Glutamatergic neuron (in vitro differentiated cells): ENCODE measurements at regions not wholly inside any gene's neighbourhood (a gene's known extent, or its start where the extent isn't known, plus 50 kb on each side); places are given as distances from the start of the nearest gene placed in this dataset.
A peak's percentile ranks its signal among the peaks of the same experiment; 100 is the strongest.

Source experiments
- DNase-seq: peaks from one replicate; pipeline ENCODE4 v3.0.0; 2022
- H3K27ac Mint-ChIP-seq: one replicate; pipeline ENCODE4 v1.8.0; 2020; ENCODE audit warnings: mild to moderate bottlenecking, mixed read lengths, inconsistent platforms; ENCODE audit not compliant: unreplicated experiment
- H3K27me3 Mint-ChIP-seq: one replicate; pipeline ENCODE4 v1.8.0; 2020; ENCODE audit warnings: mild to moderate bottlenecking, moderate library complexity, mixed read lengths, inconsistent platforms; ENCODE audit not compliant: unreplicated experiment
- H3K36me3 Mint-ChIP-seq: one replicate; pipeline ENCODE4 v1.8.0; 2020; ENCODE audit warnings: mild to moderate bottlenecking, mixed read lengths, inconsistent platforms; ENCODE audit not compliant: unreplicated experiment
- H3K4me1 Mint-ChIP-seq: one replicate; pipeline ENCODE4 v1.8.0; 2020; ENCODE audit warnings: mild to moderate bottlenecking, low read depth, mixed read lengths, inconsistent platforms; ENCODE audit not compliant: unreplicated experiment
- H3K4me3 Mint-ChIP-seq: one replicate; pipeline ENCODE4 v1.8.0; 2020; ENCODE audit warnings: mild to moderate bottlenecking, mixed read lengths, inconsistent platforms; ENCODE audit not compliant: unreplicated experiment
- H3K9me3 Mint-ChIP-seq: one replicate; pipeline ENCODE4 v1.8.0; 2020; ENCODE audit warnings: mild to moderate bottlenecking, moderate library complexity, mixed read lengths, inconsistent platforms; ENCODE audit not compliant: unreplicated experiment
- TF ChIP-seq, protein P1 (sequence below): fragments of 200-600 bp; sonication (generic); IDR thresholded peaks from one replicate; pipeline ENCODE4 v1.5.0; 2021; ENCODE audit not compliant: partially characterized antibody, unreplicated experiment

DNA sequence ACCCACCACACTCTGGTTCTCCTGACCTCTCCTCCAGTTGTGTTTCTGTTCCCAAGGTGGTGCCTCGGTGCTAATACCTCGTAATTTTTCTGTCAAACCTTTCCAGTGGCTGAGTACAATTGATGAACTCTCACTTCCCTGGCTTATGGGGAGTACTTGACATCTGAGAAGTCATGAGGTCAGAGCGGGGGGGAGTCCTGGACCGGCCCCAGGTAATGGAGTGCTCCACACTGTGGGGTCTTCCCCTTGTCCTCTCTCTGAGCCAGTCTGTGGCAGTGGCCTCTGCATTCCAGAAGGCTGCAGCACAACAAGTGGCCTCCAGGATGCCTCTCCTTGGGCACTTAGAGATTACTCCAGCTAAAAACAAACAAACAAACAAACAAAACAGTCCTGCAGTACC lies 122.5 kb upstream of the TRIM2 start:
- Mint-ChIP-seq H3K9me3 (peaks cover 14% of the 10 kb centered on the region), H3K27ac (no peak overlapping the region), H3K27me3 (peaks cover 6% of the 10 kb centered on the region), H3K36me3 (no peaks in the 10 kb centered on the region), H3K4me1 (peaks cover 57% of the 10 kb centered on the region), H3K4me3 (no peak overlapping the region)
- TF ChIP-seq, protein P1, sequence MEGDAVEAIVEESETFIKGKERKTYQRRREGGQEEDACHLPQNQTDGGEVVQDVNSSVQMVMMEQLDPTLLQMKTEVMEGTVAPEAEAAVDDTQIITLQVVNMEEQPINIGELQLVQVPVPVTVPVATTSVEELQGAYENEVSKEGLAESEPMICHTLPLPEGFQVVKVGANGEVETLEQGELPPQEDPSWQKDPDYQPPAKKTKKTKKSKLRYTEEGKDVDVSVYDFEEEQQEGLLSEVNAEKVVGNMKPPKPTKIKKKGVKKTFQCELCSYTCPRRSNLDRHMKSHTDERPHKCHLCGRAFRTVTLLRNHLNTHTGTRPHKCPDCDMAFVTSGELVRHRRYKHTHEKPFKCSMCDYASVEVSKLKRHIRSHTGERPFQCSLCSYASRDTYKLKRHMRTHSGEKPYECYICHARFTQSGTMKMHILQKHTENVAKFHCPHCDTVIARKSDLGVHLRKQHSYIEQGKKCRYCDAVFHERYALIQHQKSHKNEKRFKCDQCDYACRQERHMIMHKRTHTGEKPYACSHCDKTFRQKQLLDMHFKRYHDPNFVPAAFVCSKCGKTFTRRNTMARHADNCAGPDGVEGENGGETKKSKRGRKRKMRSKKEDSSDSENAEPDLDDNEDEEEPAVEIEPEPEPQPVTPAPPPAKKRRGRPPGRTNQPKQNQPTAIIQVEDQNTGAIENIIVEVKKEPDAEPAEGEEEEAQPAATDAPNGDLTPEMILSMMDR, result no peak
- DNase-seq, result no peak

DNA sequence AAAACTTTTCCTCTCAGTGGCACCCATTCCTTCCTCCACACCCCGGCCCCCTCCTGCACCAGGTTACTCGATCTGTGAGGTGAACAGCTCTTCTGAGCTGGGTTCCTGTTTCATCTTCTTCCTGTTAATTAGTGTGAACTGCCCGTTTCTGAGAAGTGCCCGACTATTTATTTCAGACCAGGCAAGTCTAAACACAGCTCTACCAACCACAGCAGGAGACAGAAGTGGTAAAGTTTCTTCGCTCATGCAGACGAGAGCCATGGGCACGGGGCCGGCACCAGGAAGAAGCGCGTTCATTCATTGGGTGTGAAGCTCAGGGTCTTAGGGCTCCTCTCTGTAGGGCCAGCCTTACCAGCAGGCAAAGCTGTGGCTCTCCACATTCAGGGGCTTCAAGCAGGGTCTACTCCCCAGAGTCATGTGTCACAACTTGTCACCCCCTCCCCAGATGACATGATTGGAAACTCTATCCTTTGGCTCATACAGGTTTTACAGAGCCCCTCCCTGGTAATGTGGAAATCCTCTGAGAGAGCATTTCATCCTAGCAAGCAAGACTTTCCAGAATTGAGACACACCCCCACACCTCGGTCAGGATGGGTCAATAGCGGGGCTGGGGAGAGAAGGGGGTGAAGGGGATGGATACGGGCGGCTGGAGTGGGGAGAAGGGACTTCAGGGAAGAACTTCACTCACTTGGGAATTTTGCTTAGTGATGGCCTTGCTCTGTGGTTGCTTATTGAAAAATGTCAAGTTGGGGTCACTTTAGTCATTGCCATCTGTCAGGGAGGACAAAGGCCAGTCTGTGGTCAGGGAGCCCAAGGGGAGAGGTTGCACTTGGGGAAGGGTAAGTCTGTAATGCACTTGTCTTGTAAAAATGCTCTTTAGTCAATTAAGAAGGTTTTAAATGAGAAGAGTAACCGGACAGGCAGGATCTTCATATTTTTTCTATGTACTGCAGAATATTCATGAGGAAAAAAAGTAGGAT lies 121.6 kb upstream of the TRIM2 start:
- H3K4me3 Mint-ChIP-seq, result peak overlapping the region; percentile 6
- DNase-seq, result no peak
- peaks cover 9% of the 10 kb centered on the region for H3K27me3 Mint-ChIP-seq
- TF ChIP-seq, protein P1, result no peak
- peak overlapping the region; percentile 99 for H3K27ac Mint-ChIP-seq
- peaks cover 14% of the 10 kb centered on the region for H3K9me3 Mint-ChIP-seq
- peaks cover 51% of the 10 kb centered on the region for H3K4me1 Mint-ChIP-seq
- H3K36me3 Mint-ChIP-seq, result no peaks in the 10 kb centered on the region

DNA sequence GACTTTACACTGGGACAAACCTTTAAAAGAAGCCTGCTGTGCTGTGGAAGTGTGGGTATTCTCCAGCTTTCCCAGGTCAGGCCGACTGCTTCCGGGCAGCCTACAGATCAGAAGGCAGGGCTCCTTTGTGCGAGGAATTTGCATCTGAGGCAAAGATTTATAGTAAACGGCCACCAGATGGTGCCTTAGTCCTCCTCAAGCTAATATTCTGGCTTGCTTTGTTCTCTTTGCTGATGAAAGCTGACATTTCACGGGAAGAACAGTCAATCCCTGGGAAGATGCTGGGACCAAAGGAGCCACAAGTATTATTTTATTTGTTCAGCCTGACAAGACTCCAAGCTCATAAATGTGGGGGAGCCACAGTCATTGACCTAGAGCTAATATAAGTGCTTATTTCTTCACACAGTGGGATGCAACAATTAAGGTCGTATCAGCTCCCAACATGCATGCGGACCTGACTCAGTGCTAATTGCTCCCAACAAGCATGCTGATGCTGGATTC lies 120.7 kb upstream of the TRIM2 start:
- DNase-seq, result peak; percentile 50
- H3K27me3 Mint-ChIP-seq, result peaks cover 9% of the 10 kb centered on the region
- peak overlapping the region; percentile 99 for H3K27ac Mint-ChIP-seq
- peak overlapping the region; percentile 78 for H3K4me3 Mint-ChIP-seq
- TF ChIP-seq, protein P1, result peak; percentile 41
- H3K4me1 Mint-ChIP-seq, result peaks cover 51% of the 10 kb centered on the region
- H3K9me3 Mint-ChIP-seq, result peaks cover 14% of the 10 kb centered on the region
- no peaks in the 10 kb centered on the region for H3K36me3 Mint-ChIP-seq

DNA sequence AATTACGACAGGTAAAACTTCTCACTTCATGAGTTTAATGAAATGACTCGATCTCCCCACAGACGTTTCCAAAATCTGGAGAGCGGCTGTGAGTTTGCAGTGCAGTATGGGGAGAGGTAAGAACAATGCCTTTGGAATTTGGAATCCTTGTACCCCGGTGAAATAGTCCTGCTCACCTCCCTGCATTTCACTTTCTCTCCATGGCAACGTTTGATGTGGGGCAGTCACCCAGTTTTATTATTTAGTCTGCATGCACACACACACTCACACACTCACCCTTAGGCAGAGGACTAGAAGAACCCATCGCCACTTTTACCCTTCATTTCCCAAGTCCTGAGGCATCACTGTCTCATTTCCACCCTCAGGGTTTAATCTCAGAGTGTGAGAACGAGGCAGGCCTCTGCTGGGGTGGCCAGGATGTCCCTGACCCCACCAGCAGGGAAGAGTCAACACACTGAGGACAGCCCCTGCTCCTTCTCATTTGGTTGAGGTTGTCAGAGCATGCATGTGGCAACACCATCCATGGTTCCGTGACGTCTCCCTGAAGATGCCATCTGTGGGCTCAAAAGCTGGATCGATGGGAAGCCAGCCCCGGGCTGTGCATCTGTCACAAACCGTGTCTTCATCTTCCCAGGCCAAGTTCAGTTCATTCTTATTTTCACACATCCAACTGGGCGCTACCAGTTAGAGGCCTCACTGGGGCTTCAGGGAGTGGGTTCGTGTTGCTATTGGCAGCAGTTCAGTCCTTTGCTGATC lies 119.8 kb upstream of the TRIM2 start:
- DNase-seq, result no peak
- TF ChIP-seq, protein P1, result no peak
- peak overlapping the region; percentile 41 for H3K4me3 Mint-ChIP-seq
- H3K9me3 Mint-ChIP-seq, result peaks cover 14% of the 10 kb centered on the region
- peak overlapping the region; percentile 99 for H3K27ac Mint-ChIP-seq
- H3K4me1 Mint-ChIP-seq, result peaks cover 49% of the 10 kb centered on the region
- peaks cover 9% of the 10 kb centered on the region for H3K27me3 Mint-ChIP-seq
- H3K36me3 Mint-ChIP-seq, result no peaks in the 10 kb centered on the region
